ENCODE measurements at regions not wholly inside any gene's neighbourhood (a gene's known extent, or its start where the extent isn't known, plus 50 kb on each side); places are given as distances from the start of the nearest gene placed in this dataset.

DNA sequence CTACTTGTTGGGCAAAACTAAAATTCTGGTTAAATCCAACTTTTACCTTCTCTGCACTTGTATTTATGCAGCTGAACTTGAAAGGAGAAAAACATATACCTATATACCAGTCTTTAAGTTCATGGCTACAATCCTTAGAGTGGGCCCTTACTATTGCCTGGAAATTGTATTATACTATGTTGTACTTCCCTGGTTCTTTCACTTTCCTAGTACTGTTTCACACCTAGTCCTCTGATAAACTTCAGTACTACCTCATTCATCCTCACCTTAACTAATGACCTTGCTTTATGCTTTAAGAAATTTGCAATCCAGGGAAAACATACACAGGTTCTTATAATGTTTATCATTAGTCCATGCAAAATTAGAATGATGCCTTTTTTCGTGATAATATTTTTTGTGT, 103.8 kb downstream of the HAUS1 start:
- POLR2A ChIA-PET: no interaction called here
- dilution Hi-C loops (cut with MboI; ENCODE audit: extremely low pct_ligation_motif_present, low sequenced_read_pairs) (no loop called here), intact Hi-C loops (cut with micrococcal nuclease) (no loop called here)
- no peak overlapping the region for H3K9ac ChIP-seq (replicated peaks; ENCODE audit: extremely low read depth, insufficient read depth, low read length)
- no peaks in the 10 kb centered on the region for H3K27me3 ChIP-seq (ENCODE audit: control insufficient read depth in 2 of 2, insufficient read depth in 2 of 2, low read length in 2 of 2)
- H3K27ac ChIP-seq (ENCODE audit: insufficient read depth, low read depth, low read length): no peak overlapping the region
- CTCF ChIA-PET: interaction anchor here (1.6 kb wide), 1 partner anchor 34 kb away, joined by 6 read pairs; a partner anchor contains a TSS
- no peak for DNase-seq (ENCODE audit: low read depth, low spot score)
- H2AFZ ChIP-seq (ENCODE audit: low read depth, low read length): no peak overlapping the region
- FAIRE-seq: no peak
- peaks cover 35% of the 10 kb centered on the region for H3K79me2 ChIP-seq (ENCODE audit: control insufficient read depth, insufficient read depth, low read length)
- H3K9me1 ChIP-seq (replicated peaks; ENCODE audit: control insufficient read depth, extremely low read depth, insufficient read depth, low read length): no peaks in the 10 kb centered on the region
- TF ChIP-seq POLR2AphosphoS5 (IDR thresholded peaks at IDR 0.05; ENCODE audit: insufficient read depth, low read depth, low read length): no peak
- TF ChIP-seq POLR2A (IDR thresholded peaks at IDR 0.05; ENCODE audit: low read depth, low read length): no peak
- TF ChIP-seq JUN (IDR thresholded peaks at IDR 0.05; ENCODE audit: borderline replicate concordance, insufficient read depth, insufficient read length, low read depth): no peak
- TF ChIP-seq FOS (IDR thresholded peaks at IDR 0.05; ENCODE audit: borderline replicate concordance, insufficient read depth, low read length): no peak
- no peak for TF ChIP-seq EZH2 (IDR thresholded peaks at IDR 0.05; ENCODE audit: borderline replicate concordance, low read depth, low read length, severe bottlenecking)
- no peak for TF ChIP-seq MYC (IDR thresholded peaks at IDR 0.05; ENCODE audit: low read depth, low read length)
- TF ChIP-seq, protein P1, sequence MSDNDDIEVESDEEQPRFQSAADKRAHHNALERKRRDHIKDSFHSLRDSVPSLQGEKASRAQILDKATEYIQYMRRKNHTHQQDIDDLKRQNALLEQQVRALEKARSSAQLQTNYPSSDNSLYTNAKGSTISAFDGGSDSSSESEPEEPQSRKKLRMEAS (IDR thresholded peaks at IDR 0.05; ENCODE audit: insufficient read depth, insufficient read length): no peak
- TF ChIP-seq, protein P2, sequence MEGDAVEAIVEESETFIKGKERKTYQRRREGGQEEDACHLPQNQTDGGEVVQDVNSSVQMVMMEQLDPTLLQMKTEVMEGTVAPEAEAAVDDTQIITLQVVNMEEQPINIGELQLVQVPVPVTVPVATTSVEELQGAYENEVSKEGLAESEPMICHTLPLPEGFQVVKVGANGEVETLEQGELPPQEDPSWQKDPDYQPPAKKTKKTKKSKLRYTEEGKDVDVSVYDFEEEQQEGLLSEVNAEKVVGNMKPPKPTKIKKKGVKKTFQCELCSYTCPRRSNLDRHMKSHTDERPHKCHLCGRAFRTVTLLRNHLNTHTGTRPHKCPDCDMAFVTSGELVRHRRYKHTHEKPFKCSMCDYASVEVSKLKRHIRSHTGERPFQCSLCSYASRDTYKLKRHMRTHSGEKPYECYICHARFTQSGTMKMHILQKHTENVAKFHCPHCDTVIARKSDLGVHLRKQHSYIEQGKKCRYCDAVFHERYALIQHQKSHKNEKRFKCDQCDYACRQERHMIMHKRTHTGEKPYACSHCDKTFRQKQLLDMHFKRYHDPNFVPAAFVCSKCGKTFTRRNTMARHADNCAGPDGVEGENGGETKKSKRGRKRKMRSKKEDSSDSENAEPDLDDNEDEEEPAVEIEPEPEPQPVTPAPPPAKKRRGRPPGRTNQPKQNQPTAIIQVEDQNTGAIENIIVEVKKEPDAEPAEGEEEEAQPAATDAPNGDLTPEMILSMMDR (IDR thresholded peaks at IDR 0.05; ENCODE audit: extremely low read depth in 1 of 2, insufficient read depth in 1 of 2, low read depth in 1 of 2, low read length in 2 of 2): no peak
- no peak for TF ChIP-seq GATA2 (IDR thresholded peaks at IDR 0.05; ENCODE audit: insufficient read depth, insufficient read length, low read depth, low read length)
- no peaks in the 10 kb centered on the region for H3K36me3 ChIP-seq (ENCODE audit: control insufficient read depth in 2 of 2, extremely low read depth in 1 of 2, insufficient read depth in 2 of 2, low read length in 2 of 2)
- no peaks in the 10 kb centered on the region for H3K9me3 ChIP-seq (replicated peaks; ENCODE audit: control insufficient read depth, insufficient read depth, low read length)
- peaks cover 2% of the 10 kb centered on the region for H4K20me1 ChIP-seq (replicated peaks; ENCODE audit: control insufficient read depth, extremely low read depth, insufficient read depth, low read length)
- H3K4me3 ChIP-seq (replicated peaks in 1 of 3; ENCODE audit: insufficient read depth in 1 of 3, low read depth in 1 of 3, low read length in 3 of 3): no peak overlapping the region
- no peak overlapping the region for H3K4me2 ChIP-seq (ENCODE audit: insufficient read depth, low read length)
- BruUV-seq (replicated peaks): no TSS peak
- peaks cover 21% of the 10 kb centered on the region for H3K4me1 ChIP-seq (ENCODE audit: control insufficient read depth, extremely low read depth, insufficient read depth, low read length)
